ENCODE measurements at regions not wholly inside any gene's neighbourhood (a gene's known extent, or its start where the extent isn't known, plus 50 kb on each side); places are given as distances from the start of the nearest gene placed in this dataset.

DNA sequence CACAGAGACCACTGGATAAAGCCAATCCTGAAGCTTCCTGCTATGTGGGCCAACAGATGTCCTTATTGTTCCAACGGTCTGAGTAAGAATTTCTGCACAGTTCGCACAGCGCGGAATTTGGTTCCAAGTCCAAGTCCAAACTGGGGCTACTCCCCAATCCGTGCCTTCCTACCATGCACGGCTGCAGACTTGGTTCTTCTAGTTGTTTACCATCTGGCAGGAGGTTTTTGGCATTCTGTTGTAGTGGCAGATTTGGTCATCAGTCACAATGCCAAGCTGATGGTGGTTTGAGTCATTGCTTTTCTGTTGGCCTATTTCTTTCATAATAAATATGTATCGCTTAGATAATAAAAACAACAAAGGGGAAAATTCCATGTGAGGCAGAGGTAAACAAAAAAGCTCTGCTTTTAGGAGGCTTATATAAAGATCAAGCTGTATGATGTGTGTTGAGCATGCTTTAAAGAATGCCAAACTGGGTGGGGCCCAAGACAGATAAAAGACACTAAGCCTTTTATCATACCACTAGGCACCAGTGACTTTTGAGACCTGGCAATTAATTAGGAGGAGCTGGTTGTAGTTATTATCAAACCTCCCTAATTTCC lies 52.5 kb upstream of the SYN3 start:
- no peaks in the 10 kb centered on the region for H3K36me3 ChIP-seq (ENCODE audit: control insufficient read depth in 4 of 4, insufficient read depth in 4 of 4, low read length in 3 of 4)
- ChIA-PET CTCF (no interaction called here), POLR2A (no interaction called here)
- no peak for DNase-seq
- 100% methylated on average over 5 of the region's 7 CpGs for WGBS (ENCODE audit: insufficient coverage)
- H3K4me1 ChIP-seq (ENCODE audit: control extremely low read depth in 1 of 4, control insufficient read depth in 4 of 4, insufficient read depth in 4 of 4, low read length in 3 of 4): peaks cover 2 to 20% (median 13%) of the 10 kb centered on the region in 4 experiments
- peaks cover 0 to 2% (median 2%) of the 10 kb centered on the region in 5 experiments for H3K27me3 ChIP-seq (replicated peaks in 2 of 5; ENCODE audit: control insufficient read depth in 4 of 5, insufficient read depth in 5 of 5, low read length in 4 of 5)
- H3K9me3 ChIP-seq (ENCODE audit: control extremely low read depth in 1 of 5, control insufficient read depth in 4 of 5, insufficient read depth in 2 of 5, low read depth in 1 of 5, low read length in 4 of 5): no peaks in the 10 kb centered on the region
- H3K4me3 ChIP-seq (ENCODE audit: control insufficient read depth in 1 of 7, extremely low read depth in 1 of 7, insufficient read depth in 4 of 7, low read depth in 2 of 7, low read length in 6 of 7): no peak overlapping the region
- no peak overlapping the region for H3K27ac ChIP-seq (ENCODE audit: insufficient read depth in 1 of 2, low read depth in 1 of 2, low read length in 2 of 2, poor library complexity in 1 of 2, severe bottlenecking in 2 of 2)

DNA sequence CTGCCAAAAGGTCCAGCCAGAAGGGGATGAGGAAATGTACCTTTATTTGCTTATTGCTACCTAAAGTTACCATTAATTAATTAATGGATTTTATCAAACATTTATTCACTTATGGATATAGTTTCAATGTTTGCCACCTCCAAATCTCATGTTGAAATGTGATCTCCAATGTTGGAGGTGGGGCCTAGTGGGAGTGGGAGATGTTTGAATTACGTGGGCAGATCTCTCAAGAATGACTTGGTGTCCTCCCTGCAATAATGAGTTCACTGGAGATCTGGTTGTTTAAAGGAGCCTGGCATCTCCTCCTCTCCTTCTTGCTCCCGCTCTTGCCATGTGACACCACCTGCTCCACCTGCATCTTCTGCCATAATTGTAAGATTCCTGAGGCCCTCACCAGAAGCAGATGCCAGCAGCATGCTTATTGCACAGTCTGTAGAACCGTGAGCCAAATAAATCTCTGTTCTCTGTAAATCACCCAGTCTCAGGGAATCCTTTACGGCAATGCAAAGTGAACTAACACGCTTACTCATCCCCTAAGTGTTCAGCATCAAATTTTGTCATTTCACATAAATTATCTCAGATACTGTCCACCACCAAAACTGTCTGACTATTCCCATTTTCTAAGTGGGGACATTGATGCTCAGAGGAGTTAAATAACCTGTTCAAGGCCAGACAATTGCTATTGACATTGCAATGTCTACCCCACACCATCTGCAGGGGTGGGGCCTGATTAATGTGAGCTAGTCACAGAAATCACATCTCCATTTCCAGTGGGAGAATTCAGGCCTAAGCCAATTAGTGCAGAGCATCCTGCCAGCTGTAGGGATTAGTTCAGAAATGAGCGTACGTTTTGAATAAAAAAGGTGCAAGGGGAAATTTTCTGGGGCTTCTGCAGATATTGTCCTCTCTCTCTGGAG lies 51.6 kb upstream of the SYN3 start:
- Histone ChIP-seq H3K4me1 (ENCODE audit: control extremely low read depth in 1 of 4, control insufficient read depth in 4 of 4, insufficient read depth in 4 of 4, low read length in 3 of 4) (peaks cover 2 to 23% (median 13%) of the 10 kb centered on the region in 4 experiments), H3K4me3 (ENCODE audit: control insufficient read depth in 1 of 7, extremely low read depth in 1 of 7, insufficient read depth in 4 of 7, low read depth in 2 of 7, low read length in 6 of 7) (no peak overlapping the region), H3K27ac (ENCODE audit: insufficient read depth in 1 of 2, low read depth in 1 of 2, low read length in 2 of 2, poor library complexity in 1 of 2, severe bottlenecking in 2 of 2) (no peak overlapping the region), H3K9me3 (ENCODE audit: control extremely low read depth in 1 of 5, control insufficient read depth in 4 of 5, insufficient read depth in 2 of 5, low read depth in 1 of 5, low read length in 4 of 5) (no peaks in the 10 kb centered on the region), H3K36me3 (ENCODE audit: control insufficient read depth in 4 of 4, insufficient read depth in 4 of 4, low read length in 3 of 4) (no peaks in the 10 kb centered on the region), H3K27me3 (replicated peaks in 2 of 5; ENCODE audit: control insufficient read depth in 4 of 5, insufficient read depth in 5 of 5, low read length in 4 of 5) (peaks cover 0 to 2% (median 2%) of the 10 kb centered on the region in 5 experiments)
- 84% methylated on average over 6 of the region's 7 CpGs for WGBS (ENCODE audit: insufficient coverage)
- POLR2A ChIA-PET: no interaction called here
- DNase-seq: no peak
- CTCF ChIA-PET: no interaction called here

DNA sequence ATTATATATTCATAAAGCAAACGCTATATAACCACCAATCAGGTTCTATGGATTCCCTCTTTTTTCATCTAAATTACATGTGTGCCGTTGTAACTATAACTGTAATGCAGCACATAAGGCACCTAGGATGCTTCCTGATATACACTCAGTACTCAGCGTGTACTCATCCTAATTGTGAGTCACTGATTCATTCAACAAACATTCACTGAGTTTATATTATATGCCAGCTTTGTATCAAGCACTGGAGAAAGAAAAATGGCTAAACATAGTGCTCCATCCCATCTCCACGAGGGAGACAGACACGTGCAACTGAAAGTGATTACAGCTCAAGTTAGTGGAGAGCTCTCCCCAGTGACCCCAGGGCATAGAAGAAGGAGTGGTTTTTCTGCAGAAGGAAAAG lies 49.9 kb upstream of the SYN3 start:
- Histone ChIP-seq H3K4me3 (ENCODE audit: control insufficient read depth in 1 of 7, extremely low read depth in 1 of 7, insufficient read depth in 4 of 7, low read depth in 2 of 7, low read length in 6 of 7) (no peak overlapping the region), H3K9me3 (ENCODE audit: control extremely low read depth in 1 of 5, control insufficient read depth in 4 of 5, insufficient read depth in 2 of 5, low read depth in 1 of 5, low read length in 4 of 5) (peaks cover 0 to 3% (median 0%) of the 10 kb centered on the region in 5 experiments), H3K27me3 (replicated peaks in 2 of 5; ENCODE audit: control insufficient read depth in 4 of 5, insufficient read depth in 5 of 5, low read length in 4 of 5) (peaks cover 0 to 2% (median 2%) of the 10 kb centered on the region in 5 experiments), H3K36me3 (ENCODE audit: control insufficient read depth in 4 of 4, insufficient read depth in 4 of 4, low read length in 3 of 4) (no peaks in the 10 kb centered on the region), H3K4me1 (ENCODE audit: control extremely low read depth in 1 of 4, control insufficient read depth in 4 of 4, insufficient read depth in 4 of 4, low read length in 3 of 4) (peaks cover 2 to 20% (median 10%) of the 10 kb centered on the region in 4 experiments), H3K27ac (ENCODE audit: insufficient read depth in 1 of 2, low read depth in 1 of 2, low read length in 2 of 2, poor library complexity in 1 of 2, severe bottlenecking in 2 of 2) (no peak overlapping the region)
- DNase-seq: no peak
- POLR2A ChIA-PET: no interaction called here
- CTCF ChIA-PET: interaction anchor here (0.5 kb wide), 1 partner anchor 303 kb away, joined by 3 read pairs; no protein-coding TSS in a partner anchor
- 78% methylated on average over 5 of the region's 5 CpGs for WGBS (ENCODE audit: insufficient coverage)
